H1 (cell line): ENCODE measurements at regions not wholly inside any gene's neighbourhood (a gene's known extent, or its start where the extent isn't known, plus 50 kb on each side); places are given as distances from the start of the nearest gene placed in this dataset.
"Not testable (repeated sequence)": the region's sequence is repeated elsewhere in the genome, so short reads cannot be mapped to it uniquely, and the experiment has no call there.

Source experiments
- CTCF ChIA-PET: fragments of 300-600 bp; sonication (Branson Sonifier 250); formaldehyde crosslinking; loops from one replicate; lab custom pipeline; 2021; ENCODE audit not compliant: partially characterized antibody; lab: Charles Lee
- POLR2A ChIA-PET: fragments of 300-600 bp; sonication (Branson Sonifier 250); formaldehyde crosslinking; loops from one replicate; lab custom pipeline; 2021; ENCODE audit warnings: inconsistent platforms; ENCODE audit not compliant: partially characterized antibody; lab: Charles Lee
- DNase-seq, 2 experiments: peaks; one replicate each; pipeline versions ENCODE4 v3.0.0 to v3.0.0-alpha.2; 2010 to 2022; ENCODE audit warnings: low spot score in 2 of 2, low read depth in 1 of 2, mixed read lengths in 1 of 2
- FAIRE-seq: peaks from 2 replicates; lab custom pipeline; 2011; peaks lifted over from hg19 to GRCh38; lab: Jason Lieb, UNC
- H2AFZ ChIP-seq: 2 replicates; pipeline ENCODE4 v1.8.1; 2012; ENCODE audit warnings: low read length, inconsistent platforms
- H2AK5ac ChIP-seq: 2 replicates; pipeline ENCODE4 v1.6.1; 2013; ENCODE audit warnings: low read depth, low read length
- H2BK120ac ChIP-seq: replicated peaks from 2 replicates; pipeline ENCODE3; 2013; ENCODE audit warnings: low read depth, low read length, inconsistent platforms
- H2BK12ac ChIP-seq: 2 replicates; pipeline ENCODE4 v1.6.1; 2013; ENCODE audit warnings: low read depth, low read length
- H2BK15ac ChIP-seq: 2 replicates; pipeline ENCODE4 v1.6.1; 2013; ENCODE audit warnings: low read length
- H2BK20ac ChIP-seq: 2 replicates; pipeline ENCODE4 v1.6.1; 2013; ENCODE audit warnings: low read length
- H2BK5ac ChIP-seq: 2 replicates; pipeline ENCODE4 v1.6.1; 2013; ENCODE audit warnings: low read depth, low read length
- H3K14ac ChIP-seq: 2 replicates; pipeline ENCODE4 v1.6.1; 2013; ENCODE audit warnings: inconsistent platforms; ENCODE audit not compliant: insufficient read length
- H3K18ac ChIP-seq: 2 replicates; pipeline ENCODE4 v1.6.1; 2013; ENCODE audit warnings: low read length; ENCODE audit errors: extremely low read depth
- H3K23ac ChIP-seq: 2 replicates; pipeline ENCODE4 v1.6.1; 2013; ENCODE audit warnings: inconsistent platforms; ENCODE audit not compliant: insufficient read length
- H3K23me2 ChIP-seq: 2 replicates; pipeline ENCODE4 v1.6.1; 2013; ENCODE audit warnings: low read depth, low read length
- H3K27ac ChIP-seq: 2 replicates; pipeline ENCODE4 v1.6.1; 2011; ENCODE audit warnings: low read depth, low read length, inconsistent platforms
- H3K27me3 ChIP-seq, 4 experiments: replicated peaks in 1 of 4; 1 replicate in 1 of 4; 2 replicates in 3 of 4; pipeline versions ENCODE4 v1.6.1 to v1.8.1; 2011 to 2013; ENCODE audit warnings: low read length in 3 of 4, mild to moderate bottlenecking in 3 of 4, inconsistent platforms in 2 of 4, mixed read lengths in 2 of 4, moderate library complexity in 1 of 4; ENCODE audit not compliant: control insufficient read depth in 3 of 4, insufficient read depth in 3 of 4; ENCODE audit errors: extremely low read depth in 1 of 4
- H3K36me3 ChIP-seq, 4 experiments: 2 replicates each; pipeline versions ENCODE4 v1.6.1 to v1.8.1; 2011 to 2013; ENCODE audit warnings: mild to moderate bottlenecking in 4 of 4, low read length in 3 of 4, moderate library complexity in 2 of 4, control low read depth in 1 of 4, inconsistent platforms in 1 of 4; ENCODE audit not compliant: insufficient read depth in 4 of 4, control insufficient read depth in 2 of 4
- H3K4ac ChIP-seq: replicated peaks from 2 replicates; pipeline ENCODE3; 2013; ENCODE audit warnings: low read length, low read depth, mixed read lengths, inconsistent platforms; ENCODE audit not compliant: insufficient read length
- H3K4me1 ChIP-seq, 4 experiments: replicated peaks in 1 of 4; 1 replicate in 1 of 4; 2 replicates in 3 of 4; pipeline versions ENCODE4 v1.6.1 to v1.8.1; 2011 to 2013; ENCODE audit warnings: low read length in 3 of 4, inconsistent platforms in 2 of 4, mixed read lengths in 1 of 4; ENCODE audit not compliant: insufficient read depth in 4 of 4, control insufficient read depth in 3 of 4
- H3K4me2 ChIP-seq, 2 experiments: 2 replicates each; pipeline versions ENCODE4 v1.6.1 to v1.8.1; 2011 to 2013; ENCODE audit warnings: low read depth in 2 of 2, low read length in 2 of 2, control low read depth in 1 of 2, inconsistent platforms in 1 of 2, mild to moderate bottlenecking in 1 of 2; ENCODE audit not compliant: insufficient read depth in 1 of 2
- H3K4me3 ChIP-seq, 4 experiments: fragments of 200-600, 300-600 bp in 1 of 4; sonication (generic), shearing (Covaris generic), sonication (Bioruptor Twin) in 1 of 4; 2 replicates each; pipeline versions ENCODE4 v1.5.1 to v1.8.1; 2011 to 2016; ENCODE audit warnings: low read length in 4 of 4, low read depth in 3 of 4, control low read depth in 2 of 4, inconsistent platforms in 2 of 4, mild to moderate bottlenecking in 2 of 4, mixed read lengths in 1 of 4, moderate library complexity in 1 of 4; ENCODE audit not compliant: insufficient read depth in 2 of 4; ENCODE audit errors: extremely low read depth in 1 of 4
- H3K56ac ChIP-seq: replicated peaks from 2 replicates; pipeline ENCODE3; 2013; ENCODE audit warnings: low read depth, mild to moderate bottlenecking, mixed read lengths, low read length, inconsistent platforms; ENCODE audit not compliant: insufficient read length
- H3K79me1 ChIP-seq: 2 replicates; pipeline ENCODE4 v1.6.1; 2013; ENCODE audit warnings: low read depth, low read length, control low read depth
- H3K79me2 ChIP-seq, 2 experiments: 2 replicates each; pipeline versions ENCODE4 v1.6.1 to v1.8.1; 2012 to 2013; ENCODE audit warnings: low read length in 2 of 2, mild to moderate bottlenecking in 2 of 2, inconsistent platforms in 1 of 2; ENCODE audit not compliant: insufficient read depth in 2 of 2, control insufficient read depth in 1 of 2
- H3K9ac ChIP-seq, 4 experiments: replicated peaks in 1 of 4; 1 replicate in 1 of 4; 2 replicates in 3 of 4; pipeline versions ENCODE4 v1.6.1 to v1.8.1; 2011 to 2013; ENCODE audit warnings: low read depth in 3 of 4, low read length in 3 of 4, control low read depth in 2 of 4, mild to moderate bottlenecking in 2 of 4, moderate library complexity in 2 of 4, inconsistent platforms in 1 of 4; ENCODE audit errors: extremely low read depth in 1 of 4
- H3K9me3 ChIP-seq, 2 experiments: 2 replicates each; pipeline versions ENCODE4 v1.6.1 to v1.8.1; 2012 to 2013; ENCODE audit warnings: mild to moderate bottlenecking in 2 of 2, moderate library complexity in 2 of 2, control low read depth in 1 of 2, inconsistent platforms in 1 of 2, low read depth in 1 of 2, low read length in 1 of 2, mixed read lengths in 1 of 2; ENCODE audit not compliant: insufficient read depth in 2 of 2
- H4K20me1 ChIP-seq, 2 experiments: replicated peaks in 1 of 2; 2 replicates each; pipeline versions ENCODE3 to v1.8.1; 2011 to 2013; ENCODE audit warnings: inconsistent platforms in 2 of 2, low read length in 2 of 2, mild to moderate bottlenecking in 1 of 2; ENCODE audit not compliant: insufficient read depth in 2 of 2, control insufficient read depth in 1 of 2
- H4K5ac ChIP-seq: 2 replicates; pipeline ENCODE4 v1.6.1; 2013; ENCODE audit warnings: low read length, low read depth, mixed read lengths, inconsistent platforms; ENCODE audit not compliant: insufficient read length
- H4K8ac ChIP-seq: 2 replicates; pipeline ENCODE4 v1.8.0; 2013; ENCODE audit warnings: mild to moderate bottlenecking, moderate library complexity, low read length, inconsistent platforms; ENCODE audit not compliant: insufficient read depth; ENCODE audit errors: extremely low read depth
- H4K91ac ChIP-seq: replicated peaks from 2 replicates; pipeline ENCODE3; 2013; ENCODE audit warnings: low read length, mixed read lengths, inconsistent platforms; ENCODE audit not compliant: insufficient read length

DNA sequence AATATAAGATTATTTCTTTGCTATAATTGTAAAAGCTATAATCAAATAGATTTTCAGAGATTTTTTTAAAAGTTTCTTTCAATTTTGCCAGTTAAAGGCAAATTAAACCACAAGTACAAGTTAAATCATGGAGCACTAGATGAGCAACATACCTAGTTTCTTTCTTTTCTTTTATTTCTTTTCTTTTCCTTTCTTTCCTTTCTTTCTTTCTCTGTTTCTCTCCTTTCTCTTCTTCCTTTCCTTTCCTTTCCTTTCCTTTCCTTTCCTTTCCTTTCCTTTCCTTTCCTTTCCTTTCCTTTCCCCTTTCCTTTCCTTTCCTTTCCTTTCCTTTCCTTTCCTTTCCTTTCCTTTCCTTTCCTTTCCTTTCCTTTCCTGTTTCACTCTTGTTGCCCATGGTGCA is 62.5 kb upstream of the MOCS2 start:
- H3K27me3 ChIP-seq, H3K4me1 ChIP-seq, H3K36me3 ChIP-seq, H3K18ac ChIP-seq, POLR2A ChIA-PET, DNase-seq, H2BK12ac ChIP-seq, H3K79me1 ChIP-seq, H3K4ac ChIP-seq, H2BK15ac ChIP-seq, H3K4me2 ChIP-seq, H4K20me1 ChIP-seq, H3K23me2 ChIP-seq, H2AFZ ChIP-seq, H3K79me2 ChIP-seq, H4K91ac ChIP-seq, H3K9me3 ChIP-seq, H4K8ac ChIP-seq, H3K4me3 ChIP-seq, FAIRE-seq, H3K14ac ChIP-seq, H4K5ac ChIP-seq, H3K27ac ChIP-seq, H2BK120ac ChIP-seq, H3K9ac ChIP-seq, H2BK20ac ChIP-seq, H3K23ac ChIP-seq, H3K56ac ChIP-seq, H2AK5ac ChIP-seq, H2BK5ac ChIP-seq: not testable (repeated sequence)
- CTCF ChIA-PET: interaction anchor here (1.0 to 2.0 kb wide), 2 partner anchors 23 to 1436 kb away, joined by 3 to 8 read pairs; no protein-coding TSS in a partner anchor
